ENCODE measurements at regions not wholly inside any gene's neighbourhood (a gene's known extent, or its start where the extent isn't known, plus 50 kb on each side); places are given as distances from the start of the nearest gene placed in this dataset.

- Histone ChIP-seq H3K9me3 (no peaks in the 10 kb centered on the region), H3K27me3 (no peaks in the 10 kb centered on the region), H3K36me3 (replicated peaks in 1 of 2; ENCODE audit: insufficient read depth in 1 of 2, low read depth in 2 of 2) (no peaks in the 10 kb centered on the region), H3K27ac (no peak overlapping the region), H3K4me3 (no peak overlapping the region), H3K4me1 (no peaks in the 10 kb centered on the region)
- intact Hi-C loops (cut with DNase I) = no loop called here
- ATAC-seq = peak; percentile 30
- TF ChIP-seq CTCF (IDR thresholded peaks at IDR 0.05) (no peak), POLR2A (IDR thresholded peaks at IDR 0.05) (no peak)
- no peak for DNase-seq
- 47 to 56% methylated on average over 3 of the region's 3 CpGs for WGBS, 2 donors
Measured at GRCh38 chr11:122186439-122187080, 70.5 kb upstream of the BLID start.

GRCh38 chr11:122183933-122184332 lies 67.9 kb upstream of the BLID start:
- TF ChIP-seq POLR2A (IDR thresholded peaks at IDR 0.05) (no peak), CTCF (IDR thresholded peaks at IDR 0.05) (no peak)
- H3K27me3 ChIP-seq = no peaks in the 10 kb centered on the region
- no peaks in the 10 kb centered on the region for H3K36me3 ChIP-seq (replicated peaks in 1 of 2; ENCODE audit: insufficient read depth in 1 of 2, low read depth in 2 of 2)
- no peaks in the 10 kb centered on the region for H3K9me3 ChIP-seq
- intact Hi-C loops (cut with DNase I) = no loop called here
- H3K4me3 ChIP-seq = no peak overlapping the region
- ATAC-seq (no peak), DNase-seq (no peak)
- H3K27ac ChIP-seq = no peak overlapping the region
- H3K4me1 ChIP-seq = no peaks in the 10 kb centered on the region

- no peak for TF ChIP-seq CTCF (IDR thresholded peaks at IDR 0.05)
- TF ChIP-seq POLR2A (IDR thresholded peaks at IDR 0.05) = no peak
- Histone ChIP-seq H3K4me1 (no peaks in the 10 kb centered on the region), H3K4me3 (no peak overlapping the region), H3K36me3 (replicated peaks in 1 of 2; ENCODE audit: insufficient read depth in 1 of 2, low read depth in 2 of 2) (no peaks in the 10 kb centered on the region), H3K27me3 (no peaks in the 10 kb centered on the region), H3K27ac (no peak overlapping the region), H3K9me3 (no peaks in the 10 kb centered on the region)
- intact Hi-C loops (cut with DNase I) = no loop called here
- no peak for ATAC-seq
- no peak for DNase-seq
- 72 to 74% methylated on average over 1 of the region's 1 CpG for WGBS, 2 donors
Measured at GRCh38 chr11:122181893-122182292, 65.9 kb upstream of the BLID start.

- no peak for ATAC-seq
Measured at GRCh38 chr11:122181372-122181771, 65.4 kb upstream of the BLID start.

More at GRCh38 chr11:122181372-122181771, 65.4 kb upstream of the BLID start:
- 42 to 58% methylated on average over 1 of the region's 1 CpG for WGBS, 2 donors
- Histone ChIP-seq H3K27me3 (no peaks in the 10 kb centered on the region), H3K36me3 (replicated peaks in 1 of 2; ENCODE audit: insufficient read depth in 1 of 2, low read depth in 2 of 2) (no peaks in the 10 kb centered on the region), H3K27ac (no peak overlapping the region), H3K4me3 (no peak overlapping the region), H3K4me1 (no peaks in the 10 kb centered on the region), H3K9me3 (no peaks in the 10 kb centered on the region)
- DNase-seq = no peak
- intact Hi-C loops (cut with DNase I) = no loop called here
- TF ChIP-seq POLR2A (IDR thresholded peaks at IDR 0.05) (no peak), CTCF (IDR thresholded peaks at IDR 0.05) (no peak)

Measured in body of pancreas (tissue), 4 donors.